ENCODE measurements at regions not wholly inside any gene's neighbourhood (a gene's known extent, or its start where the extent isn't known, plus 50 kb on each side); places are given as distances from the start of the nearest gene placed in this dataset.

GRCh38 chr6:140070846-140071473 is 696.5 kb upstream of the CITED2 start:
- Mint-ChIP-seq H3K27me3 (ENCODE audit: insufficient read depth) (no peaks in the 10 kb centered on the region; the same call in 1 of the 2 replicates), H3K36me3 (ENCODE audit: low read depth) (peaks cover 41% of the 10 kb centered on the region), H3K9me3 (peaks cover 11% of the 10 kb centered on the region; the same call in 1 of the 2 replicates), H3K4me3 (peak overlapping the region; percentile 33), H3K27ac (peak overlapping the region; percentile 88), H3K4me1 (ENCODE audit: low read depth) (peaks cover 77% of the 10 kb centered on the region)
- peak; percentile 98 for DNase-seq
- no peak for TF ChIP-seq CTCF (IDR thresholded peaks at IDR 0.05)

- TF ChIP-seq CTCF (IDR thresholded peaks at IDR 0.05): no peak
- no peaks in the 10 kb centered on the region; the same call in 1 of the 2 replicates for H3K27me3 Mint-ChIP-seq (ENCODE audit: insufficient read depth)
- 0 out of 2 replicates have a peak, but pooled peaks cover 6% of the 10 kb centered on the region for H3K9me3 Mint-ChIP-seq
- no peak for DNase-seq
- peaks cover 42% of the 10 kb centered on the region for H3K36me3 Mint-ChIP-seq (ENCODE audit: low read depth)
- no peak overlapping the region for H3K4me3 Mint-ChIP-seq
- H3K4me1 Mint-ChIP-seq (ENCODE audit: low read depth): peaks cover 75% of the 10 kb centered on the region
- peak overlapping the region; percentile 88 for H3K27ac Mint-ChIP-seq
Measured at GRCh38 chr6:140069576-140069975, 695.1 kb upstream of the CITED2 start.

- no peak overlapping the region for H3K4me3 Mint-ChIP-seq
- TF ChIP-seq CTCF (IDR thresholded peaks at IDR 0.05): no peak
- no peak for DNase-seq
- no peak overlapping the region; the same call in 1 of the 2 replicates for H3K27ac Mint-ChIP-seq
- H3K4me1 Mint-ChIP-seq (ENCODE audit: low read depth): peaks cover 69% of the 10 kb centered on the region
- no peaks in the 10 kb centered on the region; the same call in 1 of the 2 replicates for H3K27me3 Mint-ChIP-seq (ENCODE audit: insufficient read depth)
- H3K36me3 Mint-ChIP-seq (ENCODE audit: low read depth): peaks cover 39% of the 10 kb centered on the region
- 0 out of 2 replicates have a peak, but pooled peaks cover 4% of the 10 kb centered on the region for H3K9me3 Mint-ChIP-seq
Measured at GRCh38 chr6:140068801-140069200, 694.4 kb upstream of the CITED2 start.

GRCh38 chr6:140064366-140064765 is 689.9 kb upstream of the CITED2 start:
- Mint-ChIP-seq H3K4me1 (ENCODE audit: low read depth) (peaks cover 68% of the 10 kb centered on the region), H3K4me3 (no peak overlapping the region), H3K36me3 (ENCODE audit: low read depth) (peaks cover 51% of the 10 kb centered on the region), H3K9me3 (peaks cover 5% of the 10 kb centered on the region), H3K27ac (no peak overlapping the region), H3K27me3 (ENCODE audit: insufficient read depth) (no peaks in the 10 kb centered on the region; the same call in 1 of the 2 replicates)
- no peak for TF ChIP-seq CTCF (IDR thresholded peaks at IDR 0.05)
- DNase-seq: no peak

- Mint-ChIP-seq H3K27me3 (ENCODE audit: insufficient read depth) (no peaks in the 10 kb centered on the region; the same call in 1 of the 2 replicates), H3K36me3 (ENCODE audit: low read depth) (peaks cover 59% of the 10 kb centered on the region), H3K9me3 (peaks cover 9% of the 10 kb centered on the region), H3K4me3 (no peak overlapping the region), H3K27ac (peak overlapping the region; percentile 87), H3K4me1 (ENCODE audit: low read depth) (peaks cover 70% of the 10 kb centered on the region)
- TF ChIP-seq CTCF (IDR thresholded peaks at IDR 0.05): no peak
- DNase-seq: no peak
Measured at GRCh38 chr6:140063021-140063399, 688.6 kb upstream of the CITED2 start.

Data from HFFc6 (cell line).